Natural killer cell (primary cell): ENCODE measurements at regions not wholly inside any gene's neighbourhood (a gene's known extent, or its start where the extent isn't known, plus 50 kb on each side); places are given as distances from the start of the nearest gene placed in this dataset.

Experiments
- ATAC-seq, 3 donors: fragments of 150-1000 bp in 2 of 3; fragments of 200-7000 bp in 1 of 3; cut with Tn5 transposase; 1 replicate in 1 of 3; 2 replicates in 2 of 3; pipeline ENCODE4 v1.10.0; 2021; ENCODE audit warnings: mild to moderate bottlenecking in 2 of 3, moderate library complexity in 2 of 3
- DNase-seq, 2 donors: peaks; one replicate each; pipeline versions ENCODE4 v3.0.0 to v3.0.0-alpha.2; 2013 to 2021; ENCODE audit warnings: mixed read lengths in 1 of 2
- H3K27ac ChIP-seq: one replicate; pipeline ENCODE4 v1.5.1; 2013; ENCODE audit warnings: mild to moderate bottlenecking, low read length
- H3K27me3 ChIP-seq: one replicate; pipeline ENCODE4 v1.6.1; 2013; ENCODE audit warnings: low read length; ENCODE audit not compliant: control insufficient read depth, insufficient read depth
- H3K36me3 ChIP-seq: one replicate; pipeline ENCODE4 v1.6.1; 2013; ENCODE audit warnings: low read length; ENCODE audit not compliant: control insufficient read depth, insufficient read depth
- H3K4me1 ChIP-seq: one replicate; pipeline ENCODE4 v1.6.1; 2013; ENCODE audit warnings: low read length; ENCODE audit not compliant: control insufficient read depth, insufficient read depth
- H3K4me3 ChIP-seq: one replicate; pipeline ENCODE4 v1.5.1; 2013; ENCODE audit warnings: low read length
- H3K9me3 ChIP-seq: one replicate; pipeline ENCODE4 v1.6.1; 2013; ENCODE audit warnings: low read length; ENCODE audit not compliant: control insufficient read depth, insufficient read depth
- H3K27ac Mint-ChIP-seq, 2 donors: one replicate each; pipeline ENCODE4 v1.8.0; 2022; ENCODE audit warnings: mild to moderate bottlenecking in 2 of 2, mixed read lengths in 2 of 2, moderate library complexity in 1 of 2
- H3K27me3 Mint-ChIP-seq, 2 donors: one replicate each; pipeline ENCODE4 v1.8.0; 2022; ENCODE audit warnings: low read depth in 2 of 2, mixed read lengths in 2 of 2
- H3K36me3 Mint-ChIP-seq: one replicate; pipeline ENCODE4 v1.8.0; 2022; ENCODE audit warnings: mixed read lengths
- H3K4me1 Mint-ChIP-seq, 2 donors: one replicate each; pipeline ENCODE4 v1.8.0; 2022; ENCODE audit warnings: mixed read lengths in 2 of 2
- H3K4me3 Mint-ChIP-seq: one replicate; pipeline ENCODE4 v1.8.0; 2022; ENCODE audit warnings: mild to moderate bottlenecking, moderate library complexity, mixed read lengths
- H3K9me3 Mint-ChIP-seq, 2 donors: one replicate each; pipeline ENCODE4 v1.8.0; 2022; ENCODE audit warnings: mixed read lengths in 2 of 2
- WGBS: methylation state at CpG from one replicate; pipeline ENCODE4 v1.1.7; 2013; ENCODE audit warnings: missing lambda C conversion rate; ENCODE audit not compliant: insufficient coverage; 5-methylcytosine and 5-hydroxymethylcytosine counted together
- intact Hi-C: fragments of 100-400 bp; cut with micrococcal nuclease; formaldehyde crosslinking; loops from one replicate; pipeline ENCODE4 v1.14.2; 2022
- TF ChIP-seq, protein P1 (sequence below): fragments of 200-600 bp; IDR thresholded peaks from one replicate; pipeline ENCODE4 v1.8.0; 2022; ENCODE audit warnings: antibody characterized with exemption

DNA sequence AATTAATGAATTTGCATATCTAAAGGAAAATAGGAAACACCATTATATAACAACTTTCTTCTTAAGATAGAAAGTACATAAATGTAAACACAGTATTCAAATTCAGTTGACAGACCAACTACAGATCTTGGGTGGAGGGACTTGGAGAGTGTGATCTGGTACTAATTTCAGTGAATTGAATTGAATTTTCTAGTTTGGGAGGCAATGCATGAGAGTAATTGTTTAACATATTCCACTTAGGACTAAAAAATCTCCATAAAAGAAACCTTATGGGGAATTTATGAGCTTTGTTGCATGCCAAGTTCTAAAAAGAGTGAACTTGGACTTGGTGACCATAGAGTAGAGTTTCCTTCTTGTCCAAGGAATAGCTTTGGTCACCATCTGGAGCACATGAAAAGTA is 261.1 kb upstream of the TTC29 start:
- intact Hi-C loops, result no loop called here
- Mint-ChIP-seq H3K4me1 (no peaks in the 10 kb centered on the region), H3K27ac (no peak overlapping the region), H3K9me3 (peaks cover 11 to 14% of the 10 kb centered on the region in 2 donors), H3K36me3 (no peaks in the 10 kb centered on the region), H3K4me3 (no peak overlapping the region), H3K27me3 (no peaks in the 10 kb centered on the region)
- no peaks in the 10 kb centered on the region for H3K9me3 ChIP-seq
- no peaks in the 10 kb centered on the region for H3K4me1 ChIP-seq
- ATAC-seq (no peak), DNase-seq (no peak)
- no peak overlapping the region for H3K4me3 ChIP-seq
- TF ChIP-seq, protein P1, sequence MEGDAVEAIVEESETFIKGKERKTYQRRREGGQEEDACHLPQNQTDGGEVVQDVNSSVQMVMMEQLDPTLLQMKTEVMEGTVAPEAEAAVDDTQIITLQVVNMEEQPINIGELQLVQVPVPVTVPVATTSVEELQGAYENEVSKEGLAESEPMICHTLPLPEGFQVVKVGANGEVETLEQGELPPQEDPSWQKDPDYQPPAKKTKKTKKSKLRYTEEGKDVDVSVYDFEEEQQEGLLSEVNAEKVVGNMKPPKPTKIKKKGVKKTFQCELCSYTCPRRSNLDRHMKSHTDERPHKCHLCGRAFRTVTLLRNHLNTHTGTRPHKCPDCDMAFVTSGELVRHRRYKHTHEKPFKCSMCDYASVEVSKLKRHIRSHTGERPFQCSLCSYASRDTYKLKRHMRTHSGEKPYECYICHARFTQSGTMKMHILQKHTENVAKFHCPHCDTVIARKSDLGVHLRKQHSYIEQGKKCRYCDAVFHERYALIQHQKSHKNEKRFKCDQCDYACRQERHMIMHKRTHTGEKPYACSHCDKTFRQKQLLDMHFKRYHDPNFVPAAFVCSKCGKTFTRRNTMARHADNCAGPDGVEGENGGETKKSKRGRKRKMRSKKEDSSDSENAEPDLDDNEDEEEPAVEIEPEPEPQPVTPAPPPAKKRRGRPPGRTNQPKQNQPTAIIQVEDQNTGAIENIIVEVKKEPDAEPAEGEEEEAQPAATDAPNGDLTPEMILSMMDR, result no peak
- no peak overlapping the region for H3K27ac ChIP-seq
- H3K27me3 ChIP-seq, result no peaks in the 10 kb centered on the region
- H3K36me3 ChIP-seq, result no peaks in the 10 kb centered on the region

DNA sequence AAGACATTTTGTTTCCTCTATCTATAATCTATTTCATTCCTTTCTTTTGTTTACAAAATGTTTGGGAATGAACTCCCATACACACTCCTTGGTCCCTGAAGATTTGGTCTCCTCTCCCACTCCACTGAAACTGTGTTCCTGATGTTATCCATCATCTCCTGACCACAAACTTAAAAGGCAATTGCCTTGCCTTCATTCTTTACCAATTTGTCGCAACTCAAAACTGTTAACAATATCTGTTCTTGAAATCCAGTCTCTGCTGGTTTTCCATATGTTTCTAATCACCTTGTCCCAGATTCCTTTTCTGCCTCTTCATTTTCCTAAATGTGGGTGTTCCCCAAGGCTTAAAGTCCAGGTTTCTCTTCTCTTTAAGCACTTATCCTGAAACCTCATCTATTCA is 262.2 kb upstream of the TTC29 start:
- intact Hi-C loops, result no loop called here
- no peaks in the 10 kb centered on the region for H3K27me3 ChIP-seq
- H3K27ac ChIP-seq, result no peak overlapping the region
- Mint-ChIP-seq H3K27me3 (no peaks in the 10 kb centered on the region), H3K27ac (no peak overlapping the region), H3K4me3 (no peak overlapping the region), H3K4me1 (no peaks in the 10 kb centered on the region), H3K9me3 (peaks cover 8 to 12% of the 10 kb centered on the region in 2 donors), H3K36me3 (no peaks in the 10 kb centered on the region)
- H3K36me3 ChIP-seq, result no peaks in the 10 kb centered on the region
- no peak for ATAC-seq
- no peak for DNase-seq
- no peak overlapping the region for H3K4me3 ChIP-seq
- 90% methylated on average over 1 of the region's 1 CpG for WGBS
- H3K4me1 ChIP-seq, result no peaks in the 10 kb centered on the region
- H3K9me3 ChIP-seq, result no peaks in the 10 kb centered on the region
- TF ChIP-seq, protein P1, result no peak

DNA sequence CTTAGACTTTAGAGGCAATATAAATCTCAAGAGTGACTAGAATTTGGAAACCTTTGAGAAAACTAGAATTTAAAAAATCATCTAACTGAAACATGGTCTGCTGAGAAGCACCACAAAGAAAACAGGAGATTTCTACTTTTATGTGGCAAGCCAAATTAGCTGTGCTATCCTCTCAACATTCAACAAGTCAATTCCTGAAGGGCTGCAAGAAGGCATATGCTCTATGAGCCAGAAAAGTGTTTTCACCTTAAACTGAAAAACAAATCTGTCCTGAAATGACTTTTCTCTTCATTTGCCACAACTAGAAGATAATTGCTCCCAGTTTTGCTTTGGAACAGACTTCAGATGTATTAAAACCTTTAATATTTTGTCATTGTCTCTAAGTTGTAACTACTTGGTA is 263.2 kb upstream of the EDNRA start:
- Histone ChIP-seq H3K9me3 (no peaks in the 10 kb centered on the region), H3K36me3 (no peaks in the 10 kb centered on the region), H3K4me3 (no peak overlapping the region), H3K4me1 (no peaks in the 10 kb centered on the region), H3K27me3 (no peaks in the 10 kb centered on the region), H3K27ac (no peak overlapping the region)
- no peak overlapping the region for H3K4me3 Mint-ChIP-seq
- TF ChIP-seq, protein P1, result no peak
- peaks cover 2 to 4% of the 10 kb centered on the region in 2 donors for H3K9me3 Mint-ChIP-seq
- DNase-seq (no peak), ATAC-seq (no peak)
- no peak overlapping the region for H3K27ac Mint-ChIP-seq
- no peaks in the 10 kb centered on the region for H3K27me3 Mint-ChIP-seq
- H3K4me1 Mint-ChIP-seq, result no peaks in the 10 kb centered on the region
- intact Hi-C loops, result no loop called here
- H3K36me3 Mint-ChIP-seq, result no peaks in the 10 kb centered on the region

DNA sequence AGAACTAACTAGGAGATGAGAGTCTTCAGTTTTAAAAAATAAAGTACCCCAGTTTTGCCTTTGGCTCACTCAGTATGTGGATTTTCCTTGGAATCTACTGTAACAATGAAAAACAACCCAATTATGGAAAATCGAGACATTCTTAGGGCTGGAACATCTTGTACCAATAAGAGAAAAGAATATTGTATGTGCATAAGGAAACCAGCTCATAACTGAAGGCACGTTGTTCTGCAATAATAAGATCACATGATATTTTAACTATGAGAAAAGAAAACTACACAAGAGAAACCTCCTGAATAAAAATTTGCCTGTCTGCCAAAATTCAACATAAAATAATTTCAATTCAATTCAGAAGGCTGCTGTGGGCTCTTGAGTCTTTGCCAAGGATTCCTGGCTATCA is 261.8 kb upstream of the EDNRA start:
- WGBS, result no CpG with 5 or more reads among the region's 2 CpGs
- H3K4me3 ChIP-seq, result no peak overlapping the region
- Mint-ChIP-seq H3K9me3 (peaks cover 3 to 4% of the 10 kb centered on the region in 2 donors), H3K36me3 (no peaks in the 10 kb centered on the region), H3K27ac (no peak overlapping the region), H3K27me3 (no peaks in the 10 kb centered on the region), H3K4me1 (no peaks in the 10 kb centered on the region), H3K4me3 (no peak overlapping the region)
- no peak for DNase-seq
- no peaks in the 10 kb centered on the region for H3K9me3 ChIP-seq
- H3K27me3 ChIP-seq, result no peaks in the 10 kb centered on the region
- intact Hi-C loops, result no loop called here
- no peak overlapping the region for H3K27ac ChIP-seq
- TF ChIP-seq, protein P1, result no peak
- no peaks in the 10 kb centered on the region for H3K4me1 ChIP-seq
- no peaks in the 10 kb centered on the region for H3K36me3 ChIP-seq
- no peak for ATAC-seq
